ENCODE measurements at regions not wholly inside any gene's neighbourhood (a gene's known extent, or its start where the extent isn't known, plus 50 kb on each side); places are given as distances from the start of the nearest gene placed in this dataset.

GRCh38 chr9:135343136-135343535 is 136.4 kb upstream of the PPP1R26 start:
- TF ChIP-seq ZFP30 (CRISPR knock-in tag; IDR thresholded peaks at IDR 0.05) (no peak), BACH2 (CRISPR knock-in tag; IDR thresholded peaks at IDR 0.05; ENCODE audit: borderline replicate concordance) (no peak), CSDC2 (CRISPR knock-in tag; IDR thresholded peaks at IDR 0.05) (no peak), PATZ1 (CRISPR knock-in tag; IDR thresholded peaks at IDR 0.05; ENCODE audit: borderline replicate concordance) (no peak), TSHZ2 (CRISPR knock-in tag; IDR thresholded peaks at IDR 0.05) (no peak), POU6F1 (CRISPR knock-in tag; IDR thresholded peaks at IDR 0.05; ENCODE audit: borderline replicate concordance, low read depth) (no peak), ESRRG (CRISPR knock-in tag; IDR thresholded peaks at IDR 0.05) (no peak)

GRCh38 chr9:135343837-135344522 is 135.6 kb upstream of the PPP1R26 start:
- ATAC-seq: no peak; the same call in 2 of the 3 replicates
- TF ChIP-seq GLIS3 (CRISPR knock-in tag; IDR thresholded peaks at IDR 0.05) (no peak), PPARA (CRISPR knock-in tag; IDR thresholded peaks at IDR 0.05; ENCODE audit: borderline replicate concordance) (no peak), ZNF565 (CRISPR knock-in tag; conservative IDR thresholded peaks at IDR 0.05; ENCODE audit: low read depth) (no peak), CSDC2 (CRISPR knock-in tag; IDR thresholded peaks at IDR 0.05) (no peak), ZFP30 (CRISPR knock-in tag; IDR thresholded peaks at IDR 0.05) (no peak), POU6F1 (CRISPR knock-in tag; IDR thresholded peaks at IDR 0.05; ENCODE audit: borderline replicate concordance, low read depth) (no peak), ISL1 (CRISPR knock-in tag; IDR thresholded peaks at IDR 0.05) (no peak), CSRNP3 (CRISPR knock-in tag; IDR thresholded peaks at IDR 0.05) (no peak), TOX (CRISPR knock-in tag; IDR thresholded peaks at IDR 0.05; ENCODE audit: borderline replicate concordance) (no peak), BACH2 (CRISPR knock-in tag; IDR thresholded peaks at IDR 0.05; ENCODE audit: borderline replicate concordance) (no peak), ZFP3 (CRISPR knock-in tag; IDR thresholded peaks at IDR 0.05) (no peak), TCF4 (CRISPR knock-in tag; IDR thresholded peaks at IDR 0.05; ENCODE audit: borderline replicate concordance) (no peak), ZC3H10 (CRISPR knock-in tag; IDR thresholded peaks at IDR 0.05) (no peak)

More at GRCh38 chr9:135343136-135343535, 136.4 kb upstream of the PPP1R26 start:
- ATAC-seq: no peak

GRCh38 chr9:135344523-135344901 is 135.1 kb upstream of the PPP1R26 start:
- no peak for ATAC-seq
- TF ChIP-seq ZFP30 (CRISPR knock-in tag; IDR thresholded peaks at IDR 0.05): no peak
- no peak for TF ChIP-seq OSR1 (CRISPR knock-in tag; IDR thresholded peaks at IDR 0.05)
- no peak for TF ChIP-seq SNAI2 (CRISPR knock-in tag; IDR thresholded peaks at IDR 0.05)
- no peak for TF ChIP-seq CSRNP3 (CRISPR knock-in tag; IDR thresholded peaks at IDR 0.05)
- TF ChIP-seq ZNF70 (CRISPR knock-in tag; IDR thresholded peaks at IDR 0.05): no peak
- no peak for TF ChIP-seq ZNF565 (CRISPR knock-in tag; conservative IDR thresholded peaks at IDR 0.05; ENCODE audit: low read depth)

Data from SK-N-SH treated with all-trans-retinoic acid at 6 μM for 48 hours (cell line).